ENCODE measurements at regions not wholly inside any gene's neighbourhood (a gene's known extent, or its start where the extent isn't known, plus 50 kb on each side); places are given as distances from the start of the nearest gene placed in this dataset.

- TF ChIP-seq POLR2A (IDR thresholded peaks at IDR 0.05) = no peak
- TF ChIP-seq, protein P1, sequence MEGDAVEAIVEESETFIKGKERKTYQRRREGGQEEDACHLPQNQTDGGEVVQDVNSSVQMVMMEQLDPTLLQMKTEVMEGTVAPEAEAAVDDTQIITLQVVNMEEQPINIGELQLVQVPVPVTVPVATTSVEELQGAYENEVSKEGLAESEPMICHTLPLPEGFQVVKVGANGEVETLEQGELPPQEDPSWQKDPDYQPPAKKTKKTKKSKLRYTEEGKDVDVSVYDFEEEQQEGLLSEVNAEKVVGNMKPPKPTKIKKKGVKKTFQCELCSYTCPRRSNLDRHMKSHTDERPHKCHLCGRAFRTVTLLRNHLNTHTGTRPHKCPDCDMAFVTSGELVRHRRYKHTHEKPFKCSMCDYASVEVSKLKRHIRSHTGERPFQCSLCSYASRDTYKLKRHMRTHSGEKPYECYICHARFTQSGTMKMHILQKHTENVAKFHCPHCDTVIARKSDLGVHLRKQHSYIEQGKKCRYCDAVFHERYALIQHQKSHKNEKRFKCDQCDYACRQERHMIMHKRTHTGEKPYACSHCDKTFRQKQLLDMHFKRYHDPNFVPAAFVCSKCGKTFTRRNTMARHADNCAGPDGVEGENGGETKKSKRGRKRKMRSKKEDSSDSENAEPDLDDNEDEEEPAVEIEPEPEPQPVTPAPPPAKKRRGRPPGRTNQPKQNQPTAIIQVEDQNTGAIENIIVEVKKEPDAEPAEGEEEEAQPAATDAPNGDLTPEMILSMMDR (IDR thresholded peaks at IDR 0.05 in 4 of 5, conservative IDR thresholded peaks at IDR 0.05 in 1 of 5) = no peak
Observed at GRCh38 chrX:76996641-76997040, 450.5 kb upstream of the FGF16 start.
